ENCODE measurements at regions not wholly inside any gene's neighbourhood (a gene's known extent, or its start where the extent isn't known, plus 50 kb on each side); places are given as distances from the start of the nearest gene placed in this dataset.
A peak's percentile ranks its signal among the peaks of the same experiment; 100 is the strongest.
"Not testable (repeated sequence)": the region's sequence is repeated elsewhere in the genome, so short reads cannot be mapped to it uniquely, and the experiment has no call there.

DNA sequence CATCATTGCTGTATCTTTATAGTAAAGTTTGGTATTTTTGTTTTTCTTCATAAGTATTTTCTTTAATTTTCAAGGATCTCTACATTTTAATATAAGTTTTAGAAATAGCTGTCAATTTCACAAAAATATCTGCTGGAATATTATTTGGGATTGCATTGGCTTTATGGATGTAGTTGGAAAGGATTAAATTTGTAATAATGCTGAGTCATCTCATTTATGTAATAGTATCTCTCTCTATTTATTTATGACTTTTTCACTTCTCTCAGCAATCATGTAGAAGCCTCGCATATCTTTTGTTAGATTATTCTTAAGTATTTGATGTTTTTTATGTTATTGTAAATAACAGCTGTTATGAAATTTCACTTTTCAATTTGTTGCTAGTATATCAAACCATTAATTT, 223.1 kb upstream of the POGK start:
- DNase-seq (ENCODE audit: low spot score): no peak

DNA sequence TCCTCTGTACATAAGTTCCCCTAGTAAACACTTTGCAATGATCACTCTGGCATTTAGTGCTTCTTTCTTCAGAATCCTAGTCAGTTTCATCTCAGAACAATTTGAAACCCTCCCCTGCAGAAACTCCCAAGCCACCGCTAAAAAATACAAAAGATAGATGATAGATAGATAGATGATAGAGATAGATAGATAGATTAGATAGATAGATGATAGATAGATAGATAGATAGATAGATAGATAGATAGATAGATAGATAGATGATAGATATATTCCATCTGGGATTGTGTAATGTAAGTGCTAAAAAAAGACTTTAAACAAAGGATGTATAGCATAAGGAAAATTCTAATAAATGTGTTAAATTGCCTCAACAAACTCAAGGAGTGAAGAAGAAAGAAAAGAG, 212.6 kb upstream of the POGK start:
- no peak for DNase-seq (ENCODE audit: low spot score)

DNA sequence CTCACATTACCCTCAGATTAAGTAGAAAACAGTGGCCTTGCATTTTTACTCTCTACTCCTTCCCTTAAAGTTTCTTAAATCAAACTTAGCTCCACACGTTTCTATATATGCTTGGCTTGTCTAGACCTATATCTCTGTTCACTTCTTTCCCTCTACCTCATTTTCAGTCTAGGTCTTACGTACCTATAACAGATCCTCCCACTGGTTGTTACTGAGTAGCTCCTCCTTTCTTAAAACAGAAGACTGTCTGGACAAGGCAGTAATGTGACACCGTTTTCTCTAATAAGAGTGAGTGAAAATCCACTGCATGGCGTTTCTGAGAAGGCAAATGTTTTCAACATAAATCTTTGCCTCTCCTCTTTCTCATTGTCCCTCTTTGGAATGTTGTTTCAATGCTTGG, 211.7 kb upstream of the POGK start:
- no peak for DNase-seq (ENCODE audit: low spot score)

DNA sequence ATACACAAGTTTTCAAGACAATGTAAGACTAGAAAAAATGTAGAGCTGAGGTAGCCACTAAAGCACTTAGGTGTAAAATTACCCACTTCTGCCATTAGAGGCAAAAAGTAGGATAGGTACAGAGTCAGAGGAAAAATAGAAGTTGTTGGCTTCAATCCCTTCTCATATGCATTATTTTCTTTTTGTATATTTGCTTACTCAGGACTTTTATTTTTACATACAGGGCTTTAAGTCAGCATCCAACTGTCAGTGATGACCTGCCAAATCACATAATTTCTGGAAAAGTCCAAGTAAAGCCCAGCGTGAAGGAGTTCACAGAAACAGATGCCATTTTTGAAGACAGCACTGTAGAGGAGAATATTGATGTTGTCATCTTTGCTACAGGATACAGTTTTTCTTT, 211.0 kb upstream of the POGK start:
- no peak for DNase-seq (ENCODE audit: low spot score)

GRCh38 chr1:166629946-166630345, 209.3 kb upstream of the POGK start:
- no peak for DNase-seq (ENCODE audit: low spot score)

DNA sequence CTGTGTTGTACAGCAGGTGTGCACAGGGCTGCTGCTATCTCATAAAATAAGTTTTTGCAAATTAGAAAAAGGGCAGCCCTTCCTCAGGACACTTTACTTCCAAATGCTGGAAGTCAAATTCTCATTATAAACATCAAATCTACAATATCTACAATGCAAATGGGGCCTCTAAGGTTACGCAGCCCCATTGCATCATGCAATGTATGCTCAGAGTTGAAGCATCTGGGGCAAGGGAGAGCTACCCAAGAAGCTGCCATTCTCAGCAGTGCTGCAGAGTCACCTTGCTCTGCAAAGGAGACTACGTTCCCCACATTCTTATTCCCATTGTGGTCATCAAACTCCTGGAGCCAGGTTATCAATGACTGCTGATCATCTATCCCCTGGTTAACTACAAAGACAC, 208.9 kb upstream of the POGK start:
- no peak for DNase-seq (ENCODE audit: low spot score)

- DNase-seq (ENCODE audit: low spot score): no peak
Observed at GRCh38 chr1:166638137-166638536, 201.1 kb upstream of the POGK start.

- not testable (repeated sequence) for DNase-seq (ENCODE audit: low spot score)
Observed at GRCh38 chr1:166657228-166657627, 182.0 kb upstream of the POGK start.

GRCh38 chr1:166666790-166667189, 172.5 kb upstream of the POGK start:
- not testable (repeated sequence) for DNase-seq (ENCODE audit: low spot score)

- not testable (repeated sequence) for DNase-seq (ENCODE audit: low spot score)
Observed at GRCh38 chr1:166667600-166667999, 171.7 kb upstream of the POGK start.

DNA sequence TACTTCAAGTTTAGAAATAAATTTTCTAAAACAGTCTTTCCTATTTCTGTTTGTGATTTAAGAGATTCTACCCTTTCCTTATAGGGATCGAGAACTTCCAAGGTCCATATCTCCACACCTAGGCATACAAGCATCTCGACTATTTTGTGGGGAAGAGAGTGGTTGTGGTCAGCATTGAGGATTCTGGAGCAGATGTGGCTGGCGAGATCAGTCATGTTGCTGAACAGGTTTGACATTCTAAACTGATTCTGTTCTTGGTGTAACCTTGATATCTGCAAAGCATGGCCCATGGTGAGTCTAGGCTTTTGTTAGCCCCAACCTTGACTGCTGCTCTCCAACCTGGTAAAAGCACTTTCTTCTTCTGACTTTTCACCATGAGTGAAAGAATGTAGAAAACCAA, 167.6 kb upstream of the POGK start:
- no peak for DNase-seq (ENCODE audit: low spot score)

- no peak for DNase-seq (ENCODE audit: low spot score)
Observed at GRCh38 chr1:166673722-166674121, 165.6 kb upstream of the POGK start.

DNA sequence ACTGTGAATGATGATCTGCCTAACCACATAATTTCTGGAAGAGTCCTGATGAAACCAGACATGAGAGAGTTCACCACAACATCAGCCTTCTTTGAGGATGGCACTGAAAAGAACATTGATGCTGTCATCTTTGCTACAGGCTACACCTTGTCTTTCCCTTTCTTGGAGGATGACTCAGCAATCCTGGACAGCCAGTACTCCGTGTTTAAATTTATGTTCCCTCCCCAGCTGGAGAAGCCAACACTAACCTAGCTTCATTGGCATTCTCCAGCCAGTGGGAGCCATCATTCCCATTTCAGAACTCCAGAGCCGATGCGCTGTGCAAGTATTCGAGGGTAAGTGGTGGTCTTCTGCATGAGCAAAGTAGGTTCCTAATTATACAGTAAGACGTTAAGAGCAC, 164.1 kb upstream of the POGK start:
- DNase-seq (ENCODE audit: low spot score): no peak

- DNase-seq (ENCODE audit: low spot score): no peak
Observed at GRCh38 chr1:166676981-166677380, 162.3 kb upstream of the POGK start.

DNA sequence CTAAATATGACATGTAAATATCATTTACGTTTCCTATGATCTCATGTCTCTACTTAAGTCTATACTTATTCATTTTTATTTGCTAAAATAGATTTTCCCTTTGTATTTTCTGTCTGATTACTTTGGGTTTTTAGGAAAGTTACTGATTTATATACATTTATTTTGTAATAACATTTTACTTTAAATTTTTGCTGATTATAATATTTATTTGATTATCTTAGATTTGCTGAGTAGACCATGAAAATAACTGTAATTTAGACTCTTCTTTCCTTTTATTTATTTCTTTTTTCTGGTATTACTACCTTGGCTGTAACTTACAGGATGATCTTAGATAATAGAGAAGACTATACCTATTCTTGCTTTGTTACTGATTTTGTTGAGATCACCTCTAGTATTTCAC, 159.9 kb upstream of the POGK start:
- DNase-seq (ENCODE audit: low spot score): no peak

DNA sequence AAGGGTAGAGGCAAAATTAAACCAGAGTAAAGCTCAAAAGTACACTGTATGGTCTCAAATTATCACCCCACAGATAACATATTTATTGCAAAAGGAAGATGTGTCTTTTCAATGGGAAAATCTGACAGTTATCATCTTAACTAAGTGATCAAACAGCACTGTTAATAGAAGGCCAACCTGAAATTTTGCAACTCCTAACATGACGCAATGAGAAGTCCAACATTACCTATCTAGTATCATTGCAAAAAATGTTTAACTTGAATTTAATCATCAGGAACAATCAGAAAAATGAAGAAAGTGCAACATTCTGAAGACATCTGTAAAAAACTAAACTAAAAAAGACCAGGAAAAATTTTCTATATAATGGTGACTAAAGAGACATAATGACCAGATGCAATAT, 156.7 kb upstream of the POGK start:
- DNase-seq (ENCODE audit: low spot score): no peak

- DNase-seq (ENCODE audit: low spot score): not testable (repeated sequence)
Observed at GRCh38 chr1:166684669-166685068, 154.6 kb upstream of the POGK start.

- DNase-seq (ENCODE audit: low spot score): no peak
Observed at GRCh38 chr1:166685200-166685599, 154.1 kb upstream of the POGK start.

DNA sequence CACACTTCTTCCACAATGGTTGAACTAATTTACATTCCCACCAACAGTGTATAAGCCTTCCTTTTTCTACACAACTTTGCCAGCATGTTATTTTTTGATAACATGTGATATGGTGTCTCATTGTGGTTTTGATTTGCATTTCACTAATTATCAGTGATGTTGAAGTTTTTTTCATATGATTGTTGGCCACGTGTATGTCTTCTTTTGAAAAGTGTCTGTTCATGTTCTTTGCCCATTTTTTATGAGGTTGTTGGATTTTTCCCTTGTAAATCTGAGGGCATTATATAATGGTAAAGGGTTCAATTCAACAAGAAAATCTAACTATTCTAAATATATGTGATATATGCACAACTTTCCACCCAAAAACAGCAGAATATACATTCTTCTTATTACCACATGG, 153.4 kb upstream of the POGK start:
- not testable (repeated sequence) for DNase-seq (ENCODE audit: low spot score)

GRCh38 chr1:166690596-166690995, 148.7 kb upstream of the POGK start:
- DNase-seq (ENCODE audit: low spot score): not testable (repeated sequence)

GRCh38 chr1:166691476-166691875, 147.8 kb upstream of the POGK start:
- DNase-seq (ENCODE audit: low spot score): no peak

- no peak for DNase-seq (ENCODE audit: low spot score)
Observed at GRCh38 chr1:166692346-166692745, 146.9 kb upstream of the POGK start.

DNA sequence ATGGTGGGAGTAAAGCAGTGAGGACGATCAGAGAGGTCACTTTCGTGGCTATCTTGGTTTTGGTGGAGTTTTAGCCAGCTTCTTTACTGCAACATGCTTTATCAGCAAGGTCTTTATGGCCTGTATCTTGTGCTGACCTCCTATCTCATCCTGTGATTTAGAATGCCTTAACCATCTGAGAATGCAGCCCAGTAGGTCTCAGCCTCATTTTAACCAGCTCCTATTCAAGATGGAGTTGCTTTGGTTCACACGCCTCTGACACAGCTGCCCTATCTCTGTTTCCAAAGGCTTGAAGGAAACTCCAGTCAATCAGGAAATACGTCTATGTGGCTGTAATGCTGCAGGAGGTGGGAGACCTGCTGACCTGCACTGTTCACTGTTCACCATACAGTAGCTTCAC, 146.1 kb upstream of the POGK start:
- DNase-seq (ENCODE audit: low spot score): no peak

DNA sequence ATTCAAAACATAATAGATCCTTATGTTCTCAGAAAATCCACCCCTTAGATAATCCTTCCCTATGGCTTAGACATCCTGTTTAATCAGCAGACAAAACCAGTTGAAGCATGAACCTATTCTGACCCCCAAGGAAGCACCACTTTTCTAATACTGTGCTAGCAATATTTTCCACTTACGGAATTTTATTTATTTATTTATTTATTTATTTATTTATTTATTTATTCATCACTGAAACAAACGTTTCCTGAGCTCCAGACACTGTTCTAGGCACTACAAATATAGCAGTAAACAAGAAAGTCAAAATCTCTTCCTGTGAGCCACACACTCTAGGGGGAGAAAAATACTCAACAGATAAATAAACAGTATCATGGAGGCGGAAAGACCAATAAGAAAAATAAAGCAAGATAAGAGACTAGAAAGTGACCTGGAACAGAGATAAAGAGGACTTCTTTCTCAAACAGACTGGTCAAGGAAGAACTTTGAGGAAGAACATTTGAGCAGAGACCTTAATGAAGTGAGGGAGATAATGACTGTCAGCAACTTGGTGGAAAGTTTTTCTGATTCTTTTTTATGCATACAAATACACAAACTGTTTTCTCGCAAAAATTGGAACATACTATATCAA, 145.5 kb upstream of the POGK start:
- DNase-seq (ENCODE audit: low spot score): no peak

- DNase-seq (ENCODE audit: low spot score): peak; percentile 9
Observed at GRCh38 chr1:166695115-166695514, 144.2 kb upstream of the POGK start.
